AG10803 (cell line): ENCODE measurements at regions not wholly inside any gene's neighbourhood (a gene's known extent, or its start where the extent isn't known, plus 50 kb on each side); places are given as distances from the start of the nearest gene placed in this dataset.

Experiments
- DNase-seq: peaks from one replicate; pipeline ENCODE4 v3.0.0; 2010; ENCODE audit warnings: low read depth
- H3K4me3 ChIP-seq: 2 replicates; pipeline ENCODE4 v1.5.1; 2011; ENCODE audit warnings: mild to moderate bottlenecking, low read length, control low read depth
- CTCF ChIP-seq: conservative IDR thresholded peaks from 2 replicates; pipeline ENCODE4 v1.5.1; 2011; ENCODE audit warnings: mild to moderate bottlenecking, low read length, control low read depth, inconsistent platforms

- TF ChIP-seq CTCF, result no peak
Observed at GRCh38 chr1:22352355-22352754, 99.3 kb upstream of the ZBTB40 start.

GRCh38 chr1:22352896-22353295 is 98.8 kb upstream of the ZBTB40 start:
- no peak for DNase-seq
- no peak overlapping the region for H3K4me3 ChIP-seq
- TF ChIP-seq CTCF, result no peak

More at GRCh38 chr1:22352355-22352754, 99.3 kb upstream of the ZBTB40 start:
- no peak overlapping the region for H3K4me3 ChIP-seq
- no peak for DNase-seq

- DNase-seq, result no peak
- no peak for TF ChIP-seq CTCF
Observed at GRCh38 chr1:22359427-22359826, 92.2 kb upstream of the ZBTB40 start.

GRCh38 chr1:22362626-22363402 is 88.8 kb upstream of the ZBTB40 start:
- DNase-seq, result no peak
- no peak for TF ChIP-seq CTCF
- no peak overlapping the region for H3K4me3 ChIP-seq

More at GRCh38 chr1:22359427-22359826, 92.2 kb upstream of the ZBTB40 start:
- H3K4me3 ChIP-seq, result no peak overlapping the region

- no peak for DNase-seq
- H3K4me3 ChIP-seq, result no peak overlapping the region
- no peak for TF ChIP-seq CTCF
Observed at GRCh38 chr1:22363403-22364325, 88.0 kb upstream of the ZBTB40 start.

GRCh38 chr1:22364326-22364650 is 87.4 kb upstream of the ZBTB40 start:
- no peak overlapping the region for H3K4me3 ChIP-seq
- TF ChIP-seq CTCF, result no peak
- DNase-seq, result no peak
